ENCODE measurements at regions not wholly inside any gene's neighbourhood (a gene's known extent, or its start where the extent isn't known, plus 50 kb on each side); places are given as distances from the start of the nearest gene placed in this dataset.

DNA sequence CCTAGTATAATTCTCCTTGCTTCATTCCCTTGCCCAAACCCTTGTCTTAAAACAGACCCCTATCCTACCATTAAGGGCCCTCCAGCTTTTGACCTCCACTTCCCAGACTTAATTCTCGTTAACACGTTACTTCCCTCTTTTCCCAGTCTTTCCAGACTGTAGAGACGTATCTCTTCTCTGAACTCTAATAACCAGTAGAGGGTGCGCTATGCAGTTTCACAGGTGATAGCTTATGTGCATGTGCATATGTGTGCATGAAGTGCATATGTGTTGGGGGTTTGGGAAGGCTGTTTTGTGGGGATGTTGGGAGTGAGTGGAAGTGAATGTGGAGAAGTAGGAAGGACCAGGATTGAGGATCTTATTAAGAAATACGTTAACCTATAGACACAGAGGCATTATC, 78.1 kb upstream of the CCDC190 start:
- H3K4me1 ChIP-seq (ENCODE audit: control insufficient read depth, insufficient read depth, low read length): peaks cover 14% of the 10 kb centered on the region
- H3K27me3 ChIP-seq (ENCODE audit: control insufficient read depth, insufficient read depth, low read length, poor library complexity, severe bottlenecking): no peaks in the 10 kb centered on the region
- DNase-seq: no peak
- H3K9me3 ChIP-seq (ENCODE audit: control insufficient read depth, low read length): no peaks in the 10 kb centered on the region
- Mint-ChIP-seq H3K27ac (no peak overlapping the region), H3K4me3 (no peak overlapping the region), H3K36me3 (ENCODE audit: low read depth) (no peaks in the 10 kb centered on the region), H3K4me1 (peaks cover 32% of the 10 kb centered on the region), H3K9me3 (no peaks in the 10 kb centered on the region), H3K27me3 (ENCODE audit: insufficient read depth) (peaks cover 2% of the 10 kb centered on the region)
- no peak overlapping the region for H3K27ac ChIP-seq (ENCODE audit: low read depth, low read length)
- H3K4me3 ChIP-seq (ENCODE audit: low read length): no peak overlapping the region
- H3K36me3 ChIP-seq (ENCODE audit: control insufficient read depth, insufficient read depth, low read length): no peaks in the 10 kb centered on the region
- no peak overlapping the region for H3K9ac ChIP-seq (ENCODE audit: extremely low read depth, low read length, poor library complexity, severe bottlenecking)
- WGBS, 2 experiments (ENCODE audit: insufficient coverage in 1 of 2, insufficient read length in 1 of 2): 97 to 100% methylated on average over 3 to 5 of the region's 5 CpGs
- TF ChIP-seq, protein P1, sequence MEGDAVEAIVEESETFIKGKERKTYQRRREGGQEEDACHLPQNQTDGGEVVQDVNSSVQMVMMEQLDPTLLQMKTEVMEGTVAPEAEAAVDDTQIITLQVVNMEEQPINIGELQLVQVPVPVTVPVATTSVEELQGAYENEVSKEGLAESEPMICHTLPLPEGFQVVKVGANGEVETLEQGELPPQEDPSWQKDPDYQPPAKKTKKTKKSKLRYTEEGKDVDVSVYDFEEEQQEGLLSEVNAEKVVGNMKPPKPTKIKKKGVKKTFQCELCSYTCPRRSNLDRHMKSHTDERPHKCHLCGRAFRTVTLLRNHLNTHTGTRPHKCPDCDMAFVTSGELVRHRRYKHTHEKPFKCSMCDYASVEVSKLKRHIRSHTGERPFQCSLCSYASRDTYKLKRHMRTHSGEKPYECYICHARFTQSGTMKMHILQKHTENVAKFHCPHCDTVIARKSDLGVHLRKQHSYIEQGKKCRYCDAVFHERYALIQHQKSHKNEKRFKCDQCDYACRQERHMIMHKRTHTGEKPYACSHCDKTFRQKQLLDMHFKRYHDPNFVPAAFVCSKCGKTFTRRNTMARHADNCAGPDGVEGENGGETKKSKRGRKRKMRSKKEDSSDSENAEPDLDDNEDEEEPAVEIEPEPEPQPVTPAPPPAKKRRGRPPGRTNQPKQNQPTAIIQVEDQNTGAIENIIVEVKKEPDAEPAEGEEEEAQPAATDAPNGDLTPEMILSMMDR (conservative IDR thresholded peaks at IDR 0.05): no peak

DNA sequence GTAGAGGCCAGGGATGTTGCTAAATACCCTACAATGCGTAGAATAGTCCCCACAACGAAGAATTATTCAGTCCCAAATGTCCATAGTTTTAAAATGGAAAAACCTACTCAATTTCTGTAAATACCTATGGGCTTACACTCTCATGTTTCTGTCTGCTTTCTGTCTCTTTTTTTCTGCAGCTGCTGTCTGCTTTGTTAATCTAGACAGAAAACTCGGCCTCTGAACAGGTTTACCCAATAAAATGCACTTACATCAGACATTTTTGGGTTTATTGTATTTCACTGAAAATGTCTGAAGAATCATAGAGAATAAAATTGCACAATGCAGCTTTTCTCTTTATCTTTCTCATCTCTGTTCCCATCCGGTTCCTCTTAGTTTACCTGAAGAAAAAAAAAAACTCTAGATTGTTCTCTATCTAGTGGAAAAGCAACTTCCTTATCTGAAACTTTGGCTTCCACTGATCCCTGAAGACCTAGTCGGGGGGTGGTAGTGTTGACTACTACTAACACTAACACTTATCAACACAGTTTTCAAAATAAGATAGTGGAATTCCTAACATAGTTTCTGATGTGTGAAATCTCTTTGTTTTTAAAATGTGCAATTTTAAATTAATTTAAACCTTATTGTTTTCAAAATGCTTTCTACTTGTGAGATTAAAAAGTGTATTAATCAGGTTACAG, 76.9 kb upstream of the CCDC190 start:
- H3K4me1 ChIP-seq (ENCODE audit: control insufficient read depth, insufficient read depth, low read length): peaks cover 11% of the 10 kb centered on the region
- no peaks in the 10 kb centered on the region for H3K36me3 ChIP-seq (ENCODE audit: control insufficient read depth, insufficient read depth, low read length)
- H3K4me1 Mint-ChIP-seq: peaks cover 28% of the 10 kb centered on the region
- TF ChIP-seq, protein P1 (conservative IDR thresholded peaks at IDR 0.05): no peak
- peak overlapping the region; percentile 19 for H3K9ac ChIP-seq (ENCODE audit: extremely low read depth, low read length, poor library complexity, severe bottlenecking)
- no peaks in the 10 kb centered on the region for H3K36me3 Mint-ChIP-seq (ENCODE audit: low read depth)
- no peaks in the 10 kb centered on the region for H3K27me3 ChIP-seq (ENCODE audit: control insufficient read depth, insufficient read depth, low read length, poor library complexity, severe bottlenecking)
- no peaks in the 10 kb centered on the region for H3K9me3 Mint-ChIP-seq
- H3K27ac Mint-ChIP-seq: no peak overlapping the region
- peaks cover 2% of the 10 kb centered on the region for H3K27me3 Mint-ChIP-seq (ENCODE audit: insufficient read depth)
- H3K4me3 Mint-ChIP-seq: no peak overlapping the region
- DNase-seq: no peak
- H3K9me3 ChIP-seq (ENCODE audit: control insufficient read depth, low read length): no peaks in the 10 kb centered on the region
- peak overlapping the region; percentile 32 for H3K4me3 ChIP-seq (ENCODE audit: low read length)
- WGBS, 2 experiments (ENCODE audit: insufficient coverage in 1 of 2, insufficient read length in 1 of 2): 64 to 86% methylated on average over 2 to 4 of the region's 5 CpGs
- no peak overlapping the region for H3K27ac ChIP-seq (ENCODE audit: low read depth, low read length)

DNA sequence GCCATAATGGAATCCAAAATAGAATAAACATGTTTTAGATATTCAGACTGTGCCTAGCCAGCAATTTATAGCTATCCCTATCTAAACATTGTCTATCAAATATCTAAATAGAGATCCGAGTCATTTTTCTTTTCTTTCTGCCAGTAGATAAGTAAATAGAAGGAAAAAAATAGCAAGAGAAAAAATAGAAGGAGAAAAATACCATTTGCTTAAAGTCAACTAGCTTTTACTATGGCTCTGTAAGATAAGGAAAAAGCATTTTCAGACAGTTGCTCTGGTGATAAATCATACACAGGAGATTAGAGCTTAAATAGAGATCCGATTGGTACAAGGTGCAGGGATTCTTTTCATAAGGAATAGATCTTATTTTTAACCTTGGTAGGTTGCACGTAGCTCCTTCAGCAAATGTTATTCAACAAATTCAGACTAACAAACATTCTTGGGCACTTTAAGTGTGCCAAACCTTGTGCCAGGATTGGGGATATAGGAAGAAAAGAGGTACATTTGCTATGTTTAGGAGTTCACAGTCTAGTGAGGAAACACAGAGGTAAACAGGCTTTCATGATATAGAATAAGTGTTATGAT, 70.1 kb upstream of the CCDC190 start:
- 97% methylated on average over 3 of the region's 3 CpGs; no CpG with 5 or more reads in 1 of the 2 experiments for WGBS, 2 experiments (ENCODE audit: insufficient coverage in 1 of 2, insufficient read length in 1 of 2)
- Mint-ChIP-seq H3K4me1 (peaks cover 7% of the 10 kb centered on the region), H3K27me3 (ENCODE audit: insufficient read depth) (no peaks in the 10 kb centered on the region), H3K4me3 (no peak overlapping the region), H3K9me3 (no peaks in the 10 kb centered on the region), H3K36me3 (ENCODE audit: low read depth) (no peaks in the 10 kb centered on the region), H3K27ac (no peak overlapping the region)
- no peaks in the 10 kb centered on the region for H3K9me3 ChIP-seq (ENCODE audit: control insufficient read depth, low read length)
- no peak for DNase-seq
- peaks cover 4% of the 10 kb centered on the region for H3K4me1 ChIP-seq (ENCODE audit: control insufficient read depth, insufficient read depth, low read length)
- no peak overlapping the region for H3K27ac ChIP-seq (ENCODE audit: low read depth, low read length)
- H3K4me3 ChIP-seq (ENCODE audit: low read length): no peak overlapping the region
- H3K36me3 ChIP-seq (ENCODE audit: control insufficient read depth, insufficient read depth, low read length): no peaks in the 10 kb centered on the region
- H3K9ac ChIP-seq (ENCODE audit: extremely low read depth, low read length, poor library complexity, severe bottlenecking): no peak overlapping the region
- H3K27me3 ChIP-seq (ENCODE audit: control insufficient read depth, insufficient read depth, low read length, poor library complexity, severe bottlenecking): no peaks in the 10 kb centered on the region
- TF ChIP-seq, protein P1 (conservative IDR thresholded peaks at IDR 0.05): no peak

Data from endodermal cell (in vitro differentiated cells).